AG09319 (cell line): ENCODE measurements at regions not wholly inside any gene's neighbourhood (a gene's known extent, or its start where the extent isn't known, plus 50 kb on each side); places are given as distances from the start of the nearest gene placed in this dataset.

Experiments used
- DNase-seq: peaks from one replicate; pipeline ENCODE4 v3.0.0-alpha.2; 2010; ENCODE audit warnings: low read depth; ENCODE audit errors: extremely low read depth
- CTCF ChIP-seq: IDR thresholded peaks from 2 replicates; pipeline ENCODE4 v1.5.1; 2011; ENCODE audit warnings: low read depth, mild to moderate bottlenecking, inconsistent platforms, low read length, moderate library complexity

GRCh38 chr2:105600949-105601794, 143.5 kb upstream of the NCK2 start:
- DNase-seq: no peak
- no peak for TF ChIP-seq CTCF

GRCh38 chr2:105600602-105600948, 144.1 kb upstream of the NCK2 start:
- no peak for TF ChIP-seq CTCF
- DNase-seq: no peak

- TF ChIP-seq CTCF: no peak
- no peak for DNase-seq
Measured at GRCh38 chr2:105600037-105600442, 144.7 kb upstream of the NCK2 start.

- TF ChIP-seq CTCF: no peak
- no peak for DNase-seq
Measured at GRCh38 chr2:105598829-105599698, 145.6 kb upstream of the NCK2 start.

- no peak for TF ChIP-seq CTCF
Measured at GRCh38 chr2:105597806-105598803, 146.6 kb upstream of the NCK2 start.

GRCh38 chr2:105597011-105597805, 147.5 kb upstream of the NCK2 start:
- no peak for DNase-seq
- TF ChIP-seq CTCF: no peak

More at GRCh38 chr2:105597806-105598803, 146.6 kb upstream of the NCK2 start:
- no peak for DNase-seq
